Esophagus muscularis mucosa (tissue), 4 donors: ENCODE measurements at regions not wholly inside any gene's neighbourhood (a gene's known extent, or its start where the extent isn't known, plus 50 kb on each side); places are given as distances from the start of the nearest gene placed in this dataset.

Experiments
- DNase-seq: peaks from one replicate; pipeline ENCODE4 v3.0.0-alpha.2; 2017; ENCODE audit errors: extremely low spot score
- H3K27ac ChIP-seq, 4 donors: fragments of 200-600 bp; sonication (generic); replicated peaks in 1 of 4; 1 replicate in 3 of 4; 2 replicates in 1 of 4; pipeline ENCODE4 v1.5.1; 2016 to 2019; ENCODE audit warnings: mild to moderate bottlenecking in 1 of 4
- H3K27me3 ChIP-seq, 4 donors: fragments of 200-600 bp; sonication (generic); one replicate each; pipeline versions ENCODE4 v1.5.1 to v1.6.0; 2016 to 2019
- H3K36me3 ChIP-seq, 4 donors: fragments of 200-600 bp; sonication (generic); one replicate each; pipeline ENCODE4 v1.5.1; 2016 to 2019
- H3K4me1 ChIP-seq, 4 donors: fragments of 200-600 bp; sonication (generic); one replicate each; pipeline ENCODE4 v1.5.1; 2016 to 2019
- H3K4me3 ChIP-seq, 4 donors: fragments of 200-600 bp; sonication (generic); 1 replicate in 2 of 4; 2 replicates in 2 of 4; pipeline ENCODE4 v1.5.1; 2016 to 2019; ENCODE audit warnings: mild to moderate bottlenecking in 4 of 4, moderate library complexity in 1 of 4
- H3K9me3 ChIP-seq, 4 donors: fragments of 200-600 bp; sonication (generic); 1 replicate in 3 of 4; 2 replicates in 1 of 4; pipeline ENCODE4 v1.5.1; 2016 to 2019
- EP300 ChIP-seq: sonication (generic); formaldehyde crosslinking; IDR thresholded peaks from one replicate; pipeline ENCODE4 v1.6.1; 2017; ENCODE audit warnings: antibody characterized with exemption
- POLR2A ChIP-seq: fragments of 450-650 bp; IDR thresholded peaks from one replicate; pipeline ENCODE4 v1.6.1; 2017; ENCODE audit warnings: antibody characterized with exemption, moderate library complexity, mild to moderate bottlenecking, low read depth
- POLR2AphosphoS5 ChIP-seq, 2 donors: sonication (generic); formaldehyde crosslinking; IDR thresholded peaks; one replicate each; pipeline ENCODE4 v1.6.1; 2017; ENCODE audit warnings: antibody characterized with exemption in 2 of 2
- WGBS: methylation state at CpG from one replicate; pipeline ENCODE4 v1.1.5; 2018; 5-methylcytosine and 5-hydroxymethylcytosine counted together
- intact Hi-C: fragments of 100-400 bp; cut with DNase I; formaldehyde crosslinking; loops from one replicate; pipeline ENCODE4 v1.15.1; 2023
- TF ChIP-seq, protein P1 (sequence below), 3 experiments: fragments of 200-600 bp in 2 of 3; fragments of 450-650 bp in 1 of 3; sonication (generic) in 2 of 3; IDR thresholded peaks; one replicate each; pipeline ENCODE4 v1.5.1; 2017 to 2019; ENCODE audit warnings: antibody characterized with exemption in 3 of 3, mild to moderate bottlenecking in 2 of 3, moderate library complexity in 1 of 3

DNA sequence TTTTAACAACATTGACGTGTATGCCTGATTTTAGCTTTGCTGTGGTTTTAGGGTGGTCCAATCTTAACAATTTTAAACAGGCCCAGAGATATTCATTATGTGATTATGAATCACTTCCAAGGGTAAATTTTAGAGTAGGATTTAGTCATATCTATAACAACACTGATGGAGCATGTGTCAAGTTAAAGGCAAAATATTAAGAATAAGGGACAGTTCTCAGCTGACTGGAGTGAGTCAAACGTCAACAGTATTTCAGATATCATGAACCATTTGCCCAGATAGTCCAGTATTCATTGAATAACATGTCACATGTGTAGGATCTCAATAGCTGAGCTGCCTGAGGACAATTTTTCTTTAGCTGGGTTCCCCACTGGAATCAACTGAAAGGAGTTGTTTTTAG lies 61.3 kb upstream of the VCX2 start:
- Histone ChIP-seq H3K27ac (no peak overlapping the region), H3K36me3 (no peaks in the 10 kb centered on the region), H3K4me3 (no peak overlapping the region), H3K4me1 (no peaks in the 10 kb centered on the region), H3K9me3 (no peaks in the 10 kb centered on the region), H3K27me3 (no peaks in the 10 kb centered on the region)
- TF ChIP-seq POLR2A (no peak), POLR2AphosphoS5 (IDR thresholded peaks at IDR 0.05) (no peak), EP300 (no peak)
- TF ChIP-seq, protein P1, sequence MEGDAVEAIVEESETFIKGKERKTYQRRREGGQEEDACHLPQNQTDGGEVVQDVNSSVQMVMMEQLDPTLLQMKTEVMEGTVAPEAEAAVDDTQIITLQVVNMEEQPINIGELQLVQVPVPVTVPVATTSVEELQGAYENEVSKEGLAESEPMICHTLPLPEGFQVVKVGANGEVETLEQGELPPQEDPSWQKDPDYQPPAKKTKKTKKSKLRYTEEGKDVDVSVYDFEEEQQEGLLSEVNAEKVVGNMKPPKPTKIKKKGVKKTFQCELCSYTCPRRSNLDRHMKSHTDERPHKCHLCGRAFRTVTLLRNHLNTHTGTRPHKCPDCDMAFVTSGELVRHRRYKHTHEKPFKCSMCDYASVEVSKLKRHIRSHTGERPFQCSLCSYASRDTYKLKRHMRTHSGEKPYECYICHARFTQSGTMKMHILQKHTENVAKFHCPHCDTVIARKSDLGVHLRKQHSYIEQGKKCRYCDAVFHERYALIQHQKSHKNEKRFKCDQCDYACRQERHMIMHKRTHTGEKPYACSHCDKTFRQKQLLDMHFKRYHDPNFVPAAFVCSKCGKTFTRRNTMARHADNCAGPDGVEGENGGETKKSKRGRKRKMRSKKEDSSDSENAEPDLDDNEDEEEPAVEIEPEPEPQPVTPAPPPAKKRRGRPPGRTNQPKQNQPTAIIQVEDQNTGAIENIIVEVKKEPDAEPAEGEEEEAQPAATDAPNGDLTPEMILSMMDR (IDR thresholded peaks at IDR 0.05) = no peak
- WGBS = 76% methylated on average over 2 of the region's 2 CpGs
- intact Hi-C loops = no loop called here
- no peak for DNase-seq

DNA sequence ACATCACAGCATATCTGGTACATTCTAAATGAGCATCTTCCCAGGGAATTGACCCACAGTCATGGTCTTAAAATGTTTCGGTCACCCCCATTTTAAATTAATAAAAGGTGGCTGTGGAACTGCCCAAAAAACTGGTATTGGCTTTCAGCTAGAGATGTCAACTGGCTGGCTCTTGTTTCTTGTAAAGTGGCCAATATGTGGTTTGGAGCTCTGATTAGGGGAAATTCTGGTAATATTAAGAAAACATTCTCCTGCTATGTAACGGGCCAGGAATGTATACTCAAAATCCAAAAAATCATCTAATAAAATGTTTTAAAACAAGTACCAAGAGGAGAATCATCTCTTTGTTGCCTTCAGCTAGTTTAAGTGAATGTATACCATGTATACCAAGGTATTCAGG lies 62.0 kb upstream of the VCX2 start:
- TF ChIP-seq POLR2AphosphoS5 (IDR thresholded peaks at IDR 0.05) = no peak
- TF ChIP-seq, protein P1 (IDR thresholded peaks at IDR 0.05) = no peak
- no peak for TF ChIP-seq POLR2A
- TF ChIP-seq EP300 = no peak
- 92% methylated on average over 2 of the region's 2 CpGs for WGBS
- Histone ChIP-seq H3K36me3 (no peaks in the 10 kb centered on the region), H3K27ac (no peak overlapping the region), H3K9me3 (no peaks in the 10 kb centered on the region), H3K4me3 (no peak overlapping the region), H3K4me1 (no peaks in the 10 kb centered on the region), H3K27me3 (no peaks in the 10 kb centered on the region)
- DNase-seq = no peak
- intact Hi-C loops = no loop called here

DNA sequence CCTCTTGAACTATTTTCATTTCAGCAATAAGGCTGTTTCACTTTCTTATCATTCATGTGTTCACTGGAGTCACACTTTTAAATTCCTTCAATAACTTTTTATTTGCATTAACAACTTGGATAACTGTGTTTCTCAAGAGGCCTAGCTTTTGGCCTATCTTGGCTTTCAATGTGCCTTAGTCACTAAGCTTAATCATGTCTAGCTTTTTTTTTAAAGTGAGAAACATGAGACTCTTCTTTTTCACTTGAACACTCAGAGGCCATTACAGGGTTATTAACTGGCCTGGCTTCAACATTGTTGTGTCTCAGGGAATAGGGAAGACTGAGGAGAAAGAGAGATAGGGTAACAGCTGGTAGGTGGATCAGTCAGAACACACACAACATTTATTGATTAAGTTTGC lies 64.0 kb upstream of the VCX2 start:
- H3K27me3 ChIP-seq = no peaks in the 10 kb centered on the region
- DNase-seq = no peak
- intact Hi-C loops = no loop called here
- H3K4me3 ChIP-seq = no peak overlapping the region
- H3K27ac ChIP-seq = no peak overlapping the region
- no peaks in the 10 kb centered on the region for H3K36me3 ChIP-seq
- H3K4me1 ChIP-seq = no peaks in the 10 kb centered on the region
- H3K9me3 ChIP-seq = no peaks in the 10 kb centered on the region
- TF ChIP-seq EP300 (no peak), POLR2A (no peak), POLR2AphosphoS5 (IDR thresholded peaks at IDR 0.05) (no peak)
- TF ChIP-seq, protein P1 (IDR thresholded peaks at IDR 0.05) = no peak

DNA sequence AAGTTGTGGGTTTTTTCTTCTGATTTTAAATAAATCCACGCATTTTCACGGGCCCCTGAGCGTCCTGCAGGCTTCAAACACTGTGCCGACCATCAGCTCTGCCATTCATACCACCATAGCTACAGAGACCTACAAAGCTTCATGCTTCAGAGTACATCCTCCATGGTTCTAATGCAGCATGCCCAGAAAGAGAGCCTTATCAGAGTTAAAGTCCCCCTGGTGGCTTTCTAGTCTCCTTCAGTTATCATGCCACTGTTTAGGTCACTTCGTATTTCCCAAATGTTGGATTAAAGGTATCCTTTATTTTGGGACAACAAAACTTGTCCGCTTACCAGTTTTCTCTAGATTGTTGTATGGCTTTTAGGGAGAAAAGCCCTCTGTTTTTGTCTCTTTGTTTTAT lies 66.7 kb upstream of the VCX2 start:
- no peaks in the 10 kb centered on the region for H3K36me3 ChIP-seq
- no peaks in the 10 kb centered on the region for H3K9me3 ChIP-seq
- no peak overlapping the region for H3K27ac ChIP-seq
- DNase-seq = no peak
- intact Hi-C loops = no loop called here
- H3K4me3 ChIP-seq = no peak overlapping the region
- H3K27me3 ChIP-seq = no peaks in the 10 kb centered on the region
- WGBS = 93% methylated on average over 6 of the region's 6 CpGs
- TF ChIP-seq POLR2A (no peak), EP300 (no peak), POLR2AphosphoS5 (IDR thresholded peaks at IDR 0.05) (no peak)
- TF ChIP-seq, protein P1 (IDR thresholded peaks at IDR 0.05) = no peak
- H3K4me1 ChIP-seq = peaks cover 0 to 6% (median 3%) of the 10 kb centered on the region in 4 donors

DNA sequence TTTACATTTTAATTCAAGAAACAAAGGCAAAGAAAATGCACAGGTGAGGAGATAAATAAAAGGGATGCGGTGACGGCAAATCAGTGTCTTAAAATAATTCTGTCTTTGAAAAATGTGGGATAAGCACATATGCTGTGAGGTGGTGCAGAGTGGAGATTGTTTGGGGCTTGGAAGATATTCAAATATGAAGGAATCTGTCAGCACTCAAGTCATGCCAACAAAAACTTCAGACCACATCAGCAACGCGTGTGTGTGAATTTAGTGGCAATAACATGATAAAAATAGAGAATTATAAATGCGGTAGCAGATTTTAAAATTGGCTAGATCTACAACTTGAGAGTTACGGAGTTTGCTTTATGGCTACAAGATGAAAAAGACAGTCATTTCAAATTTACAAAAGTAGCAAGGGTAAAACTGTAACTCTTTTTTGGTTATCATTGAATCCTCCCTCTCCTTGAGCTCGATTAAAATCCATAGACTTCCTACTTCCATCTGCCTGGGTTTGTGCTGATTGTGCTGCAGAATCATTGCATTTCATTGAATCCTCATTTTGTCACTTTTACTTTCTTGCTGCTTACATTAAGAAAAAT lies 71.5 kb upstream of the VCX2 start:
- DNase-seq = no peak
- Histone ChIP-seq H3K27ac (no peak overlapping the region), H3K36me3 (no peaks in the 10 kb centered on the region), H3K4me3 (no peak overlapping the region), H3K27me3 (no peaks in the 10 kb centered on the region), H3K4me1 (peaks cover 0 to 9% (median 4%) of the 10 kb centered on the region in 4 donors), H3K9me3 (no peaks in the 10 kb centered on the region)
- intact Hi-C loops = no loop called here
- WGBS = 37% methylated on average over 7 of the region's 7 CpGs
- TF ChIP-seq POLR2A = no peak
- TF ChIP-seq EP300 = no peak
- no peak for TF ChIP-seq POLR2AphosphoS5 (IDR thresholded peaks at IDR 0.05)
- TF ChIP-seq, protein P1 (IDR thresholded peaks at IDR 0.05) = no peak
